COLO668 (cell line): ENCODE measurements at regions not wholly inside any gene's neighbourhood (a gene's known extent, or its start where the extent isn't known, plus 50 kb on each side); places are given as distances from the start of the nearest gene placed in this dataset.

Experiments
- DNase-seq: peaks from one replicate; lab custom pipeline; 2025; ENCODE audit not compliant: unreplicated experiment; lab: John Stamatoyannopoulos, UW

DNA sequence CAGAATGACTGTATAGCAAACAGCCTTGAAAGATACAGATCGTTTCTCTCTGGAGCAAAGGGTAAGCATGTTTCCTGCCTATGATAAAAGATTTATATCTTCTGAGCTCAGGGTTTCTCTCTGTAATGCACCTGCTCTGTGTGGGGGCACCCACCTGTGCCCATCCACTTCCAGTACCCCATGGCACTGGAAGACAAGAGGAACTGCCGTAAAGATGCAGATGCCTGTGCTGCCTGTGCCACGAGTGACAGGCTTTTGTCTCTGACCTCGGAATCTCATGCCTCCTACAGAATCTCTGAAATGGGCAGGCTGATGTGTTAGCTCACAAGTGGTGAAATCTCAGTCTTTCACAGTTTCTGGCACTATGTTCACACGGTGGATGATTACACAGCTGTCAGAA lies 50.3 kb upstream of the ATP11A start:
- DNase-seq: no peak

DNA sequence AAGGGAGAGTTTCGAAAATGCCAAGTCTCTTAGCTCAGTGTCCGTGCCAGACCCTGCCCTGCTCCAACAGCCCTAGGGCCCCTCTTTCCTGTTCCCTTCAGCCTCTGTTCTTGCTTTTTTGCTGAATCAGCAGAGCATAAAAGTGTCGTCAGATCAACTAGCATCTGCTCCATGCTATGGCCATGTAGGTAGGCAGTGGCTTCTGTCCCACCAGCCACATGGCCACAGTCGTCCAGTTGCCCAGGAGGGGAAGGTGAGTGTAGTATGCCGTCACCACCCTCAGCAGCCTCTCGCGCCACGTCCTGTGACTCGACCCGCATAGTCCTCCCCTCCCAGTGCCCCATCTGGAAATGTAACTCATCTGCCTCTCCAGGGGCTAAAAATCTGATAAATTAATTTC lies 50.9 kb upstream of the ATP11A start:
- no peak for DNase-seq

DNA sequence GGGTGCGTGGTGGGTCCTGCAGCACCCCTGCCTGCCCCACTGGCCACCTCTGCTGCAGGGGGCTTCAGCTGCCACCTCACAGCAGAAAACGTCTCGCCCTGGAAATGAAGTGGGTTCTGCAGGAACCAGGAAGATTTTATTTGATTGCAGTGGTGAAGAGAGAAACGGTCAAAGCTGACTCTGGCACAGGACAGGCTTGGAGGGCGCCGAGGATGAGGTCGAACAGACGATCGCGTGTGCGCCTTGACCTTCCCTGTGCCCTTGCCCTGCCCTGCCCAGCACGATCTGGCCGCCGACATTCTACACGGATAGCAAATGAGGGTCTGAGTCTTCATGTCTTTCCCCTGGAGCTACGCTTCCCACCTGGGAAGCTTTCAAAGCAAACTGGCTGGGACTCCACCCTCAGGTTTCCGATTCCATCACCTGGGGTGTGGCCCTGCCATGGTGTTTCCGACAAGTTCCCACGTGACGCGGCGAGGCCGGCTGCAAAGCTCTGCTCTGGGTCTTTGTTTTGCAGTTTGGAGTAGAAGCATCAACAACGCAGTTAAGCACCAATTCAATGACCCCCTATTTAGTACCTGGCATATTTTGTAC lies 50.3 kb upstream of the TUBGCP3 start:
- peak; percentile 44 for DNase-seq
